ENCODE measurements at regions not wholly inside any gene's neighbourhood (a gene's known extent, or its start where the extent isn't known, plus 50 kb on each side); places are given as distances from the start of the nearest gene placed in this dataset.

DNA sequence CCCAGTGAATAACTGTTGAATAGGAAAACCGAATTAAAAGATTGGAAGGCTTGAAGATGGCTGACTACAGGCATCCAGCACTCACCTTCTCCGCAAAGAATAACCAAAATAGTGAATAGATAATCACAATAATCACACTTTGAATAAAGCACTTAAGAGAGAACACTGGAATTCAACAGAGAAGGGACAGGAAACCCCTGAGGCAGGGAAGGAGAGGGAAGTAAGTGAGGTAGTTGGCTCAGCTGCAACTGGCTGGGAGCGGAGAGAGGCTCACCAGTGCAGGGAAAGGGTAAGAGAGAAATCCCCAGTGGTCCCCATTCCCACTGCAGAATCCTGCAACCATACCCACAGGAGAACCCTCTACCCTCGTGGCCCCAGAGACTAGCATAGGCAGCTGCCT, 246.6 kb upstream of the NCKAP5 start:
- no peak for DNase-seq

DNA sequence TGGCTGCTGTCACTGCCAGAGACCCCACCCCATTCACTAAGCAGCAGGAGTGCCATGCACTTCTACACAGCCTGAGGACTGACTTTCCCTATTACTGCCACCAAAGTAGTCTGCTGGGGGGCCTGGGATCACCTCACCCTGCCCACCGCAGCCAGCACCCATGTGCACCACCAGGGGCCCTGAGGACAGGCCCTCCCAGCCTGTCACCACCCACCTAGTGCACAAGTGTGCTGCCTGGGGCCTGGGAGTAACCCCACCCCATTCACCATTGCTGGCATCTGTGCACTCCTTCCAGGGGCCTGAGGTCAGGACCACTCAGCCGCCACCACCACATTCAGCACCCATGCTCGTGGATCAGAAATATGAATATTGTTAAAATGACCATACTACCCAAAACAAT, 247.8 kb upstream of the NCKAP5 start:
- no peak for DNase-seq

DNA sequence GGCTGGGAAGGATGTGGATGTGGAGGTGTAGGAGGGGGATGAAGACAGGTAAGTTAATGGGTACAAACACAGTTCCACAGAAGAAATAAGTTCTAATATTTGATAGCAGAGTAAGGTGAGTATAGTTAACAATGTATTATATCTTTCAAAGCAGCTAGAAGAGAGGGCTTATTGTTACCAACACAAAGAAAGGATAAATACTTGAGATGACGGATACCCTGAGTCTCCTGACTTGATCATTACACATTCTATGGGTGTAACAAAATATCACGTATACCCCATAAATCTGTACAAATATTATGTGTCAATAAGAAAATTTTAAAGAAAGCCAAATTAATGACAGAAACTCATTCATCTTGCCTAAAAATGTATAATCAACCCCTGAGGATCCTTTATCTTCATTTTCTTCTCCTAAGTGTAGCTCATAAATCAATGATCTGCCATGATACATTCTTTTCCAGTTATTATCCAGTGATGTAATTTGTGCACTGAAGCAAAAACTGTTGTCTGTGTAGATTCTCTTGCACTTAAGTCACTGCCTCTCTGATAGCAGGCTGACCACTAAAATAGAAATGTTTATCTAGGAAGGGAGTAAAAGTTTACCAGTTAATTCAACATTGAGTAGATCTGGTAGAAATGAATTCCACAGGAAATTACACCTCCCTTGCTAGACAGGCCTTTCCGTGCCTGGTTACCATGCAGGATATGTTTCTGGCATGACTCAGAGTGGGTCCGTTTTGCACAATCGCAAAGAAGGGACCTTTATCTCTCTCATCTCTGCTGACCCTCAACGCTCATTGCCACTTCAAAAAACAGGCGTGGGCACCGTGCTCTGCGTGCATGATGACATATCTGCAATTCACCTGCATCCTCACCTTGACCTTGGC, 249.7 kb upstream of the NCKAP5 start:
- DNase-seq: no peak

DNA sequence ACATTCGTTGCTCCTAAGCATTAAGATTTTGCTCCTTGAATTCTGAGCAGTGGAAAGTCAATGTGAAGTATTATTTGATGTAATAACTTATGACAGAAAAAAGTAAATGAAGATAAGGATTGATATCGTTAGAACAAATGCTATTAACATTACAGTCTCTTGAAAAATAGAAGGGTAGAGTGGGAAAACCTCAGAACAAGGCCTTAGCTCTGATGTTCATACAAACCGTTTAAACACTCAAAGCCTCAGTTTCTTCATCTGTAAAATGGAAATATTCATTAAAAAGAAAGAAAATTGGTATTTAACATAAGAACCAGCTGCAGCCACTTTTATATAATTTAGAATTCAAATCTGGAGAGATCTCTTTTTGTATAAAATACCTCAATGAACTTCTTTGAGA, 250.4 kb upstream of the NCKAP5 start:
- no peak for DNase-seq

DNA sequence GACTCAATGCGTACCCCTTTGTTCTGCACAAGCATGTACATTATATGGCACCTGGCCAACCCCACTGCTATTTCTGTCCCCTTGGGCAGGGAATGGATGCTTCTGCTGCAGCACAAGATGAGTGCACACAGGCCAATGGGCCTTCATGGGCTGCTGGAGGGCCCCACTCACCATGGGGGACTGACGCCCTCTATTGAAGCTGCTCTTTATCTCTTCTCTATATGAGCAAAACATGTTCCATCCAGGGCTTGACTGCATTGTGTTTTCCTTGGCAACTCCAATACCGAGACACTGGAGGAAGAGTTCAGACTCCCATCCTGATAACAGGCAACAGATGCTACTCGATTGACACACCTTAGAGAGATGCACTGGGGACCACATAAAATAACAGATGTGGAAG, 251.6 kb upstream of the NCKAP5 start:
- DNase-seq: no peak

DNA sequence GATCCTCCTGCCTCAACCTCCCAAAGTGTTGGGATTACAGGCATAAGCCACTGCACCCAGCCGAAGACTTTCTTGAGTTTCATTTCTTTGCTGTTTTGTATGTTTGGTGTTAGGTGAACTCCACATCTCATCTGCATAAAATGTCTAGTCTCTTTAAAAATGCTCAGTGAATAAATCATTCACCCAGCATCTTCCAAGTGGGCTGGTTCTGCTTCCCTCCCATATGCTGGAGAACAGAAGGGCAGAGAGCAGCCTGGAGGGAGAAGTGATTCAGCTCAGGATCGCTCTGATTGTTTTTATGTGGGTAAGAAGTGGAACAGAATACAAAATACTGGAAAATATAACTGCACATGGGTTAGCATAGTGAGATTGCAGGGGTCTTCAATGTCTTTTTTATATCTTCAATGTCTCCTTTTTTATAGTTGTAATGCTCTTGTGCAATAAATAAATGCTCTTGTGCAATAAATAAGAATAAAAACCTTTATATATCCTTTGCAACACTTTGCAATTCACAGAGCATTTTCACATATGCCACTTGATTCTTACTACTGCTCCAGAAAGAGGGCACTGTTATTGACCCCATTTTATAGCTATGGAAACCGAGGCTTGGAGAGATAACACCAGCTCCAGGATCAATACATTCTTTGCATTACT, 253.0 kb upstream of the NCKAP5 start:
- no peak for DNase-seq

DNA sequence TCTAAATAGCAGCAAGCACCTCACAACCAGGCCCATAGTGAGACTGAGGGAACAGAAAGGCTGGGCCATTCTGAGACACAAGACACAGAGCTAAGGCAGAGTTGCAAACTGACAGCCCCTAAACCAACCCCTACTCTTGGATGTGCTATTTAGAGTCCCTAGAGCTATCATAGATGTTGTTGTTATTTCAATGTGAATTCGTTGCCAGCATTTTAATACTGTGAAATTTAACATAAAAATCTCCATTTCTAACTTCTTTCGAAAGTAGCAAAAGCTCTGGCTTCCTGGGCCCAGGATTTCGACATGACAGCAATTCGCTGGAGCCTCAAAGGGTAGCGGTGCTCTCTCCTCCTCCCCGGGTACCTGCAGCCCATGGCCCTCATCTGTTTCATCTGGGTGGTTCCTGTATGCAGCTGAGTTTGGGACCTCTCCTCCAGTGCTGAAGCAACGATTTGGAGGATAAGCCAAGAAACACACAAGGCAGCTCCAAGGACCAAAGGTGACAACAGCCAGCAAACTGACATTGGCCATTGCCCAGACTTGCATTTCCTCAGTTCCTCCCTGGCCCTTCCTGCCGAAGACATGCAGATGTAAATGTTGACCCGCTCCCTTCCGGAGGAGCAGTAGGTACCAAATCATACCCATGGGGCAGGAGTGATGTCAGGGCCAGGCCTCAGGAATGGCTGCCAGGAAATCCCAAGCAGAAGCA, 254.4 kb upstream of the NCKAP5 start:
- DNase-seq: no peak

DNA sequence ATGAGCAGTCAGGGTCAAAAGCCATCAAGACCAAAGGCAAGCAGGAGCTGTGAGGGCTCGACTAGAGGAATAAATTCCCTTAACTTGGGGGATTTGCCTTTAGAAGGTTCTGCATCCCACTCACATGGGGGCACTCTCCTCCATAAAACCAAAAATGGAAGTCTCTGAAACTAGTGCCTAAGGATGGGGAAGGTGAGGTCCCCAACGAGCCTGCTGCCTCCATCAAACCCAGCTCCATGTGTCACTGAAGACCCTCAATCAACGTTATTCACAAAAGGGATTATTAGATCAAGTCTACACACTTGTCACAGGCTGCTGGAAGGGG, 254.9 kb upstream of the NCKAP5 start:
- DNase-seq: no peak

DNA sequence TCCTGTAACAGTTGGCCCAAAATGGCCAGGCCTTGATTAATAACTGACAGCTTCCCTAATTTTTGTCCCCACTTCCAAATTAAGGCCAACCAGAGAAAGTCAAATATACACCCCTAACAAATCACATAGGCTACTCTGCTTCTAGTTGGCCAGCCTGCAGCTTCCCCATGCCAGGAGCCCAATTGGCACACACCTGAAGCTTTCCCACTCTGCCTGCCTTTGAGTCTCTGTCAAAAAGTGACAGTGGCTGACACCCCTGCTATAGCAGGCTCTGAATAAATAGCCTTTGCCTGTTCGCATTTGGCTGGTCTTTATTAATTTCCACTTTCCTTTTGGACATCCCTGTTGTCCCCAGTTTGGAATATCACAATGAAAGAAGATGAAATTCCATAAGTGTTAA, 256.6 kb upstream of the NCKAP5 start:
- DNase-seq: no peak

DNA sequence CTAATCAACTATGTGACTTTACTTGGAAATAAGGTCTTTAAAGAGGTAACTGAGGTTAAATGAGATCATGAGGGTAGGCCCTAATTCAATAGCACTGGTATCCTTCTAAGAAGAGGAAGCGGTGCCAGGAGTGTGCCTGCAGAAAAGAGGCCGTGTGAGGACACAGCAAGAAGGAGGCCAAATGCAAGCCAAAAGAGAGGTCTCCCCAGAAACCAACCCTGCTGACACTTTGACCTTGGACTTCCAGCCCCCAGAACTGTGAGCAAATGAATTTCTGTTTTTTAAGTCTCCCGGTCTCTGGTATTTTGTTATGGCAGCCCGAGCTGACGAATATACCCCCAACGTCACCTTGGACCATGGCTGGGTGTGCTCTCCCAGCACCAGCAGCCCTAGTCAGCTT, 257.5 kb upstream of the NCKAP5 start:
- no peak for DNase-seq

DNA sequence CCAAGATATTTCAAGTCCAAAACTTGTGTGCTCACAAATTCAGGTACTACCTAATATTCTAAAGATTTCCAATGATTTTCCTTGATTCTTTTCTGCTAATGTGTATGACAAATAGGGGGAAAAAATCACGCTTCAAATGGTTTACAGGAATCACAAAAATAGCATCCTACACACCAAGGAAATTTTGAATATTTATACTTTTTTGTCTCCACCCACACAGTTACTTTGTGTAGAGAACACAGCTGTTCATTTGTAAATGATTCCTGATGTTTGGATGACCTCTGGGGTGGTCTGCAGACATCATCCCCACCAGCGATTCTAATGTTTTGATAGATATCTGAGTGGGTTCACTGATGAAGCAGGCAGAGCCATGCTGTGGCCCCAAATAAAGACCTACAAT, 260.6 kb upstream of the NCKAP5 start:
- DNase-seq: no peak

DNA sequence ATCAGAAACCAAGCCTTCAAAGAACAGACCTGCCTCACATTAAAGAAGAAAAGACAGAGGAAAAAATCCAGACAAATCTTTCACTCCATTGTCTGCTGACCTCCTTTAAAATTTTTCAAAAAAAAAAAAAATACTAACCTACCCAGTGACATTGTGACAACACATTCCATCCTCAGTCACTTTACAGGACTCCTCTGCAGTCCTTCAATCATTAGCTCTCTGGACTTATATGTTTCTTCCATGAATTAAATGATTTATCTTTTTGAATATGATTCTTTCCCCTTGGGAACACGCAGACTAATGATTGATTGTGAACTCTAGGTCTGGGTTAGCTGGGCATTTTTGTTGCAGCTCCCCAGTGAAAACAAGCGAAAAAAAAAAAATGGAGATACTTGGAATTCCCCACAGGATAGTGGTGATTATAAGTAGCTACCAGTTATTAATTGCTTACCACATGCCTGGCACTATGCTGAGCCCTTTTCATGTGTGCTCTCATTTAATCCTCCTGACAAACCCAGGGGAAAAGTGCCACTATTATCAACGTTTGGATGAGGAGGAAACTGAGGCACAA, 261.3 kb upstream of the NCKAP5 start:
- no peak for DNase-seq

DNA sequence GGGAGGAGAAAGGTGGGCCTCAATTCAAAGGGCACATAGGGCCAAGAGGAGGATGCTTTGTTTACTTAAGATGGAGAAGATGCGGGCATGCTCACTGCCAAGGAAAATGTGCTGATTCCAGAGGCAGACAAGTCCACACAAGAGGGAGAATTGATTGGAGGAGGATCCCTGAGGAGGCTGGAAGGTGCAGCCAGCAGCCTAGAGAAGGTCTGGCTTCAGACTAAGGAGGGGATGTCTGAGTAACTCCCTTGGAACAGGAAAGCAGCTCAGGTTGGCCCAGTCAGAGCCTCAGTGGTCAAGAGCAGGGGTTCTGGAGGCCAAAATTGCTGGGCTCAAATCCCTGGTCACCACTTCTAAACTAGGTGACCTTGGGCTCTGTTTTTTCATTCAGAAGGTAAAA, 265.5 kb upstream of the NCKAP5 start:
- DNase-seq: no peak

DNA sequence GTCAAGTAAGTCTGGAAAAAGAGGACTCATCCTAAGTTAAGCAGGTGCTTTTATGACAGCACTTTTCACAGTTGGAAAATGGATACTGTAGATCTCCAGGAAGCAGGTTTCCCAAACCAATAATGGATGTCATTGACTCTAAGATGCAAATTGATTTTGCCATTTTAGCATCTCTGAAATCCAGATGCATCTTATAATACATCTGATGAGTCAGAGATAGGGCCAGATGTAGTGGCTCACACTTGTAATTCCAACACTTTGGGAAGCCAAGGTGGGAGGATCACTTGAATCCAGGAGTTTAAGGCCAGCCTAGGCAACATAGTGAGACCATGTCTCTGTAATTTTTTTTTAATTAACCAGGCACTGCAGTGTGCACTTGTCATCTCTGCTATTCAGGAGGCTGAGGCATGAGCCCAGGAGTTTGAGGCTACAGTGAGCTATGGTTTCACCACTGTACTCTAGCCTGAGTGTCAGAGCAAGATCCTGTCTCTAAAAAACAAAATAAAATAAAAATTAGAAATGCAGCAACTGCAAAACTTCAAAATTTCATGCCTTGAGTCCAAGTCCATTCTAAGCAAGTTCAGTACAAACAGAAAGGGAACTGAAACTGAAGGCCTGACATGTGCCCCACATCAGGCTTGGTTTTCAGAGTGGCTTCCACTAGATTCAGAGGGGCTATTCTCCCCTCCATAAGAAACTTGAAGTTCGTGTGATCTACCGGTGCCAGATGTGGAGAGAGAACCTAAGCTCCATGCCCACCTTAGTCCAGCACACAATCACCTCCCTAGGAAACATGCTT, 267.8 kb upstream of the NCKAP5 start:
- no peak for DNase-seq

DNA sequence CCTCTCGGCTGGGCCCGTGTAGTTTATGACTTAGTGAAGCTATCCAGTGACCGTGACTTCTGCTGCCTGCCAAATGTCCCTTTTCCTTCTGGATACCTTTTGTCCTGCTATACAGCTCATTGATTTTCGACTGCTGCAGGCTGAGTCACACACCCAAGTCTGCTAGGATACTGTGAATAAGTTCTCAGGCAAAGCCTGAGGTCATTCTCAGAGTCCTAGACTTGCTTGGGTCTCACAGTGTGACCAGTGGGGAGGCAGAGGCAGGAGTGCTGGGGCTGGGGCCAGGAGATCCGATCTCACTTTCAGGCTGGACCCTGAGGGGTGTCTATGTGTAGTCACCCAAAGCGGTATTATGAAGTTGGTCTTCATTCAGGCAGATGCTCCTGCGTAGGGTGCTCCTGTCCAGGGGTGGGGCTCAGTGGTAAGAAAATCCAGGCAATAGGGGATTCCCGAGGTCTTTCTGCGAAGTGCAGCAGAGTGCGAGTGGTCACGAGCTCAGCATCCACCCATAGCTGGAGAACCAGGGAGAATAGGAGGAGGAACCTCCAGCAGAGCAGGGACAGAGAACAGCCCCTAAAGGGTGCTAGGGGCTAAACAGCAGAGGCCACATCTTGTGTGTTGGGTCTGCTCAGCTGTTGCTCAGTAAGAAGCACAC, 268.6 kb upstream of the NCKAP5 start:
- DNase-seq: no peak

DNA sequence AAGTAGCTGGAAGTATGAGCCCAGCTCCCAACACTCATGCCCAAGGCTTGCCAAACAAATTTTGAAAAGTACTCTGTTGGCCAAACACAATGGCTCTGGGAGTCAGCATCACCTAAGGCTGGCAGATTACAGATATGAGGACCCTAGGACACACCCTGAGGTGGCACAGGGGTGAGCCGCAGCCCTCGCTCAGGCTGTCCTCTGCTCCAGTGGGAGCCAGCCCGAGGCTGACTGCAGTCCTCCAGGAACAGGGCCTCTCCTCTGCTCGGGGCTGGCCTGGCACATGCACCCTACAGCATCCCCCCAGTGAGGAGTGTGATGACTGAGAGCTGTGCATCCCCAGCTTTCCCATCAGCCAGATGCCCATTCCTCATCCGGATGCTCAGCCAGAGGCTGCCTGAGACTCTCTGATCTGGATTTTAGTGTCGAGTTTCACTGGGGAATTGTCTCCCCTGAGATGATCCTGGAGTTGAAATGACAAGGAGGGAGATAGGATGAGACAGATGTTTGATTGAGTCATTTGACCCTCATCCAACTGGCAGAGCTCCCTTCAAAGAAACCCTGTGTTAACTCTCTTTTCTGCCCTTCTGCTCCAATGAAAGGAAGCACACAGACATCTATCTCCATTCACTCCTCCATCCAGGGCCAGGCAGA, 269.3 kb upstream of the NCKAP5 start:
- DNase-seq: no peak

DNA sequence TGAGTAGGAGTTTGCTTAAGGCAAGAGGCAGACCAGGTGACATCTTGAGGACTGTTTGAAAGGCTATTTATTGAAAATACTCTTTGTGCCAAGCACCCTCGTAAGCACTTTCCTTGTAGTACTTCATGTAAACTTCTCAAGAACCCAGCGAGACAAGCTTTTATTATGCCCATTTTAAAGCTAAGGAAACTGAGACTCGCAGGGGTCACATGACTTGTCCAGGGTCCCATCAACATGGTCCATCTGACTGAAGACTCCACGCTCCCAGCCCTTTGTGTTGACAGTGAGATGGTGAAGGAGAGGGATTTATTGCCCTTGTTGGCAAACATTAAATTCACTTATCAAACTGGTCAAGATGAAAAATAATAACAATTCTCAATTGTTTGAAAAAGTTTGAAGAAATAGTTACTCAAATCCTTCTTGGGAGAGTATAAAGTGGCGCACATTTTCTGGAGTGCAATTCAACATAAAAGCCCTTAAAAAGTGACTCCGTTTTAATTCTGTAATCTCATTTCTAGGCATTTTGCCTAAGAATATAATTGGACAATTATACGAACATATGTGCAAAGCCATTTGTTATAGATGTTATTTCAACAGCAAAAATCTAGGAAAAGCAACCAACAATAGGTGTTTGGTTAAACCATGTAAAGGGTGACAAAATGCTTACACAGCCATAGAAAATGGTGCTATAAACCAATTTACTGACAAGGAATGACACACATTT, 270.5 kb upstream of the NCKAP5 start:
- DNase-seq: no peak

DNA sequence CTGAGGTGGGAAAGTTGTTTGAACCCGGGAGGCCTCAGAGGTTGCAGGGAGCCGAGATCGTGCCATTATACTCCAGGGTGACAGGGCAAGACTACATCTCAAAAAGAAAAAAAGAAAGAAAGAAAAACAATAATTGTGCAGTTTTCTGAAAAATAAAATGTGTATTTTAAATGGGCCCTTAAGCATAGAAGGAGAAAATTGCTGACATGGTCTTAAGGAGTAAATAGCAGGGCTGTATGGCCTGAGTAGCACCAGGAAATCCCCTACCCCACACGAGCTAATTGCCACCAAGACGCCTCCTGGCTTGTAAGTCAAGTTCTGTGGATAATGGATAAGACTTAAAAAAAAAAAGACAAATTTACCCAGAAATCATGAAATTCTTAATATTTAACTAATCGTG, 271.4 kb upstream of the NCKAP5 start:
- DNase-seq: no peak

DNA sequence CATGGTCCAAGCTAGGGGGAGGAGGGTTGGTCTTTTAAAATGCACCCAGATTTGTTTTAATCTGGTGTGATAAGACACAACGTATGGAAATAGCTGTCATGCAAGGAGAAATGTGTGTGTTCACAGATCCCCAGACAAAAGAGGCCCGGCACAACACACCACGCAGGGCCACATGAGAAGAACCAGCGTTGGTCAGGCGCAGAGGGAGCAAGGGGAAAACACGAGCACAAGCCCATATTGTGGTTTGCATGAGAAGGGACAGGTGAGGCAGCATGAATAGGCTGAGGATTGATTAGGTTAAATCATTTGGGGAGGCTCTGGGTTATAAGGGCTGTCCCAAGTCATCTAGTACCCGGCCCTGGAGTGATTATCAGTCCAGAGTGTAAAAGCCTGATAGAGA, 272.5 kb upstream of the NCKAP5 start:
- DNase-seq: no peak

DNA sequence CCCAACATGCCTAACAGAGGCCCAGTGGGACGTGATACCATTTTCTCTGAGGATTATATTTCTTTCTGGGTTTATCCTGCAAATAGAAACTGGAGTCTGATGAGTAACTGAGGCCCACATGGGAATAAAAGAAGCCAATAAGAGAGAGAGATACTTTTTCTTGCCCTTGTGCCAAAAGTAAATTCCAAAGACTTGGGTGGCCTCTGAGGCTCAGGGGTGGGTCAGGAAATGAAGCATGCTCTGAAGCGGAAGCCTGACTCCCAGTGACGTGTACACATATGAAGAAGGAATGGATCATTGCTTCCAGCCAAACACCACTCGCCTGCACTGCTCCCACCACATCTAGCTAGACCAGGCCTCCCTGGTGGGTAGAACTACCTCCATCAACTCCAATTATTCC, 273.6 kb upstream of the NCKAP5 start:
- DNase-seq: no peak

DNA sequence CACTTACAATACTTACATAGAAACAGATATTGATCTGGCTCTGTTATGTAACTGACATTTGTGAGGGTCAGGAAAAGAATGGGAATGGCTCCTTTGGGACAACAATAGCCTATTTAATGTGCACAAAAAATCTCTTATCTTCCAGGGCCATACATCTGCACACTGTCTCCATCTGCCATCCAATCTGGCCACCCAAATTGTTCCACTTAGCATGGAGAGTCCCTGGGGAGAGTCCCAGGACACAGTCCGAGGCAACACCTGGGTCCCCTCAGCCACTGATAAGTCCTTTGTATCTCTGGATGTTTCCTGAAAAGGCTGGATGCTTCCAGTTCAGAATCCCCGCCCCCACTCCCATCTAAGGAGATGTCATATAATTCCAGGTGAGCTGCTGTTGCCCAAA, 274.2 kb upstream of the NCKAP5 start:
- no peak for DNase-seq

Measured in GF-D8 (cell line).